GM12878 (cell line): ENCODE measurements at regions not wholly inside any gene's neighbourhood (a gene's known extent, or its start where the extent isn't known, plus 50 kb on each side); places are given as distances from the start of the nearest gene placed in this dataset.
A peak's percentile ranks its signal among the peaks of the same experiment; 100 is the strongest.

Experiments used
- ATAC-seq: fragments of 200-7000 bp; cut with Tn5 transposase; 3 replicates; pipeline ENCODE4 v1.9.1; 2020; ENCODE audit warnings: mild to moderate bottlenecking, moderate library complexity
- BruUV-seq: library from RNA; stranded (reverse); fragments of 400-500 nt; replicated peaks from 2 replicates; lab custom pipeline; 2021; lab: Mats Ljungman, UMichigan
- CTCF ChIA-PET: fragments of 300-600 bp; sonication (Branson Sonifier 250); formaldehyde crosslinking; extraction: SDS; loops from one replicate; lab custom pipeline; 2021; ENCODE audit warnings: inconsistent platforms; lab: Yijun Ruan, JAX
- POLR2A ChIA-PET: fragments of 350-600 bp; formaldehyde crosslinking; extraction: SDS; loops from one replicate; lab custom pipeline; 2021; ENCODE audit warnings: inconsistent platforms; lab: Charles Lee
- RAD21 ChIA-PET: fragments of 300-600 bp; sonication (Branson Sonifier 250); formaldehyde crosslinking; loops from one replicate; lab custom pipeline; 2023; ENCODE audit warnings: antibody characterized with exemption; ENCODE audit not compliant: unreplicated experiment; lab: Charles Lee
- SMC1A ChIA-PET: fragments of 300-600 bp; sonication (Branson Sonifier 250); formaldehyde crosslinking; loops from one replicate; lab custom pipeline; 2023; ENCODE audit not compliant: unreplicated experiment, uncharacterized antibody; lab: Charles Lee
- DNase-seq: peaks from one replicate; pipeline ENCODE4 v3.0.0-alpha.2; 2011; ENCODE audit warnings: low read depth, low spot score
- FAIRE-seq: peaks from 3 replicates; lab custom pipeline; 2011; peaks lifted over from hg19 to GRCh38; lab: Jason Lieb, UNC
- H2AFZ ChIP-seq: 2 replicates; pipeline ENCODE4 v1.6.0; 2011; ENCODE audit warnings: low read depth, low read length, control low read depth; ENCODE audit not compliant: control insufficient read depth
- H3K27ac ChIP-seq: 2 replicates; pipeline ENCODE4 v1.5.1; 2011; ENCODE audit warnings: control low read depth; ENCODE audit not compliant: control insufficient read depth, insufficient read depth
- H3K27me3 ChIP-seq, 2 experiments: replicated peaks in 1 of 2; 2 replicates each; pipeline versions ENCODE4 v1.6.0 to v1.6.1; 2011; ENCODE audit warnings: low read length in 1 of 2; ENCODE audit not compliant: control insufficient read depth in 2 of 2, insufficient read depth in 2 of 2
- H3K36me3 ChIP-seq, 2 experiments: 2 replicates each; pipeline ENCODE4 v1.5.1; 2011; ENCODE audit warnings: low read length in 1 of 2; ENCODE audit not compliant: control insufficient read depth in 2 of 2, insufficient read depth in 2 of 2
- H3K4me1 ChIP-seq: 2 replicates; pipeline ENCODE4 v1.6.1; 2011; ENCODE audit warnings: mild to moderate bottlenecking, low read length, moderate library complexity, mixed read lengths; ENCODE audit not compliant: control insufficient read depth, insufficient read depth
- H3K4me2 ChIP-seq: 2 replicates; pipeline ENCODE4 v1.6.0; 2011; ENCODE audit warnings: control low read depth; ENCODE audit not compliant: control insufficient read depth, insufficient read depth
- H3K4me3 ChIP-seq: fragments of 200-600 bp; sonication (generic); 2 replicates; pipeline ENCODE4 v1.5.1; 2016
- H3K79me2 ChIP-seq: 2 replicates; pipeline ENCODE4 v1.6.0; 2011; ENCODE audit warnings: low read length; ENCODE audit not compliant: control insufficient read depth, insufficient read depth
- H3K9ac ChIP-seq: 2 replicates; pipeline ENCODE4 v1.8.0; 2011; ENCODE audit warnings: low read length, control low read depth, mixed read lengths; ENCODE audit not compliant: control insufficient read depth, insufficient read depth
- H3K9me3 ChIP-seq: replicated peaks from 3 replicates; pipeline ENCODE4 v1.5.1; 2011; ENCODE audit warnings: mild to moderate bottlenecking, low read length; ENCODE audit not compliant: control insufficient read depth, insufficient read depth
- H4K20me1 ChIP-seq: 2 replicates; pipeline ENCODE4 v1.6.0; 2011; ENCODE audit not compliant: control insufficient read depth, insufficient read depth
- BHLHE40 ChIP-seq, 2 experiments: fragments of 450-650 bp in 1 of 2; IDR thresholded peaks; 2 replicates each; pipeline ENCODE4 v1.6.1; 2011 to 2017; ENCODE audit warnings: low read depth in 2 of 2, borderline replicate concordance in 1 of 2, improper control_type of control experiment in 1 of 2, low read length in 1 of 2, mild to moderate bottlenecking in 1 of 2
- BMI1 ChIP-seq: fragments of 450-650 bp; IDR thresholded peaks from 2 replicates; pipeline ENCODE4 v1.6.1; 2016; ENCODE audit warnings: mild to moderate bottlenecking, moderate library complexity, borderline replicate concordance
- CBX5 ChIP-seq: sonication (generic); IDR thresholded peaks from 2 replicates; pipeline ENCODE4 v1.6.1; 2016; ENCODE audit warnings: low read depth, moderate library complexity, mild to moderate bottlenecking, inconsistent platforms
- JUND ChIP-seq: IDR thresholded peaks from 2 replicates; pipeline ENCODE4 v1.6.1; 2012; ENCODE audit warnings: low read depth, mild to moderate bottlenecking, low read length, improper control_type of control experiment, moderate library complexity
- MXI1 ChIP-seq: fragments of 150-350 bp; IDR thresholded peaks from 2 replicates; pipeline ENCODE4 v1.6.1; 2011; ENCODE audit warnings: low read depth, mild to moderate bottlenecking, inconsistent platforms, low read length, improper control_type of control experiment
- NFYB ChIP-seq: IDR thresholded peaks from 2 replicates; pipeline ENCODE4 v1.6.1; 2011; ENCODE audit warnings: low read depth, mild to moderate bottlenecking, low read length, improper control_type of control experiment, moderate library complexity; ENCODE audit not compliant: insufficient read depth
- PRDM15 ChIP-seq: fragments of 450-650 bp; formaldehyde crosslinking; IDR thresholded peaks from 2 replicates; pipeline ENCODE4 v1.4.0; 2020; ENCODE audit warnings: mild to moderate bottlenecking, moderate library complexity
- SREBF2 ChIP-seq: IDR thresholded peaks from 2 replicates; pipeline ENCODE4 v1.6.1; 2012; ENCODE audit warnings: mild to moderate bottlenecking, low read length
- WRNIP1 ChIP-seq: IDR thresholded peaks from 2 replicates; pipeline ENCODE4 v1.6.1; 2011; ENCODE audit warnings: low read depth, low read length, improper control_type of control experiment, borderline replicate concordance
- ZNF274 ChIP-seq: IDR thresholded peaks from one replicate; pipeline ENCODE4 v1.8.0; 2011; ENCODE audit not compliant: insufficient read length, insufficient read depth
- ZNF622 ChIP-seq: fragments of 450-650 bp; IDR thresholded peaks from 2 replicates; pipeline ENCODE4 v1.6.1; 2017; ENCODE audit warnings: mild to moderate bottlenecking, inconsistent platforms
- WGBS: methylation state at CpG from one replicate; pipeline ENCODE4 v1.1.6; 2016; ENCODE audit warnings: low lambda C conversion rate; ENCODE audit not compliant: insufficient replicate concordance, insufficient coverage; ENCODE audit errors: missing lambda C conversion rate; 5-methylcytosine and 5-hydroxymethylcytosine counted together
- in situ Hi-C: fragments of 300-500 bp; cut with MboI; formaldehyde crosslinking; loops from 9 replicates; pipeline ENCODE4 v1.14.3; 2018; ENCODE audit warnings: mixed read lengths
- intact Hi-C: fragments of 100-400 bp; cut with micrococcal nuclease; formaldehyde crosslinking; loops from one replicate; pipeline ENCODE4 v1.14.2; 2022; ENCODE audit not compliant: unreplicated experiment
- TF ChIP-seq, protein P1 (sequence below), 3 experiments: IDR thresholded peaks in 2 of 3; conservative IDR thresholded peaks in 1 of 3; 2 replicates each; pipeline ENCODE4 v1.5.1; 2011; ENCODE audit warnings: low read depth in 3 of 3, low read length in 3 of 3, mild to moderate bottlenecking in 3 of 3, control low read depth in 2 of 3, moderate library complexity in 2 of 3, inconsistent platforms in 1 of 3, mixed read lengths in 1 of 3; ENCODE audit not compliant: control insufficient read depth in 2 of 3, insufficient read depth in 1 of 3; ENCODE audit errors: extremely low read depth in 1 of 3
- TF ChIP-seq, protein P2 (sequence below): fragments of 450-650 bp; conservative IDR thresholded peaks from 2 replicates; pipeline ENCODE4 v1.6.1; 2017; ENCODE audit warnings: mild to moderate bottlenecking, moderate library complexity

DNA sequence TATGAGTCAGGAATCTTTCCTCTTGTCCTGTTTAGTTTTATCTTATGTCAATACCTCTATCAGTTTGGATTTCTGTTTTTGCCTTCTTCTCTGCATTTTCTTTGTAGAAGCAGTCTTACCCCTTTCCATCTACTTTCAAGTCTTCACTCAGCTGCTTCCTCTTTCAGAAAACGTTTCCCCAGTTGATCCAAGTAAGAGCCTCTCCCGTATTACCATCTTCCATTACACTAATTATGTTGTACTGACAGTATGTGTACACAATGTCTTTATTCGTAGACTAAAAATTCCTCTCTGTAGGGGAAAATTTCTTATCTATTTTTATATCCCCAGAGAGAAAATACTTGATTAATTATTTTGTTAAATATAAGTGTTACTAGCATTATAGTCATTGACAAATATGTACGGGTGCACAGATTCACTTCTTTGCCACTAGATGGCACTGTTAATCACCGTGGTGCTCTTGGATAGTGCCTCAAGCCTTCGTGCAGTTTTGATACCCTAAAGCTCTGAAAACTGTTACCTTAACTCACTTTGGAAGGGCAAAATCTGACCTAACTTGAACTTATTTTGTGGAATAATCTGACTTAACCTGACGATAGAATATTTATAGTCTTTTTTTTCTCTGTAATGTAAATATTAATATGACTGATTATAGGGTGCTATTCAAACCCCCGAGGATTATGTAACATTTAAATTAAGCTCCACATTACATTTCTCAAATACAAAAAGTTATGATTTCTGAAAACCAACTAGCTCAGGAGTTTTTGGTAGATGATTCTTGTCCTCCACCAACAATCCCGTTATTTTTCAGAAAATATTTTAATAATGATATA is 74.2 kb upstream of the POU1F1 start (continued):
- TF ChIP-seq, protein P1, sequence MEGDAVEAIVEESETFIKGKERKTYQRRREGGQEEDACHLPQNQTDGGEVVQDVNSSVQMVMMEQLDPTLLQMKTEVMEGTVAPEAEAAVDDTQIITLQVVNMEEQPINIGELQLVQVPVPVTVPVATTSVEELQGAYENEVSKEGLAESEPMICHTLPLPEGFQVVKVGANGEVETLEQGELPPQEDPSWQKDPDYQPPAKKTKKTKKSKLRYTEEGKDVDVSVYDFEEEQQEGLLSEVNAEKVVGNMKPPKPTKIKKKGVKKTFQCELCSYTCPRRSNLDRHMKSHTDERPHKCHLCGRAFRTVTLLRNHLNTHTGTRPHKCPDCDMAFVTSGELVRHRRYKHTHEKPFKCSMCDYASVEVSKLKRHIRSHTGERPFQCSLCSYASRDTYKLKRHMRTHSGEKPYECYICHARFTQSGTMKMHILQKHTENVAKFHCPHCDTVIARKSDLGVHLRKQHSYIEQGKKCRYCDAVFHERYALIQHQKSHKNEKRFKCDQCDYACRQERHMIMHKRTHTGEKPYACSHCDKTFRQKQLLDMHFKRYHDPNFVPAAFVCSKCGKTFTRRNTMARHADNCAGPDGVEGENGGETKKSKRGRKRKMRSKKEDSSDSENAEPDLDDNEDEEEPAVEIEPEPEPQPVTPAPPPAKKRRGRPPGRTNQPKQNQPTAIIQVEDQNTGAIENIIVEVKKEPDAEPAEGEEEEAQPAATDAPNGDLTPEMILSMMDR (IDR thresholded peaks at IDR 0.05 in 2 of 3, conservative IDR thresholded peaks at IDR 0.05 in 1 of 3; ENCODE audit: control insufficient read depth in 2 of 3, extremely low read depth in 1 of 3, insufficient read depth in 1 of 3, low read depth in 3 of 3, low read length in 3 of 3) = peak; percentile 71 to 87 (median 81)
- TF ChIP-seq, all 136 proteins: peak for 3

DNA sequence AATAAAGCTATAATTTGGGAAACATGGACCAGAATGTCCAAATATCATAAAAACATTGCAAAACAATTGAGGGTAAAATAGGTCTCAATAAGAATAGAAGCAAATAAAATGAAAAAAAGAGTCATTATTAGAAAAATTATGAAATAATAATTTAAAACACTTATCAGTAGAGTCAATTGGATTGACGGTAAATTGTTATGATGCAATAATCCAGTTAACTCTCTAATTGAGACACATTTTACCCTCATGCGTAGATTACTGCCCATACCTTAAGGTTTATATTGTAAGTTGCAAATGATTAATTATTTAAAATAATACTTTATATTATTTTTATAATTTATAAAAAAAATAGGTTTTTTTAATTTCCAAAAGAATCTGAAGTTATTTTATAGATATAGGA is 73.4 kb upstream of the POU1F1 start:
- Histone ChIP-seq H3K9me3 (no peaks in the 10 kb centered on the region), H4K20me1 (no peaks in the 10 kb centered on the region), H3K9ac (no peak overlapping the region), H3K36me3 (no peaks in the 10 kb centered on the region), H3K4me2 (no peak overlapping the region), H3K27ac (no peak overlapping the region), H3K27me3 (no peaks in the 10 kb centered on the region), H3K4me1 (no peaks in the 10 kb centered on the region), H3K4me3 (no peak overlapping the region), H2AFZ (no peak overlapping the region), H3K79me2 (no peaks in the 10 kb centered on the region)
- FAIRE-seq = no peak
- no peak for ATAC-seq
- no TSS peak for BruUV-seq
- SMC1A ChIA-PET = interaction anchor here (0.9 to 1.4 kb wide), 2 partner anchors 52 to 321 kb away, joined by 3 to 4 read pairs; no protein-coding TSS in a partner anchor
- CTCF ChIA-PET = interaction anchor here (0.7 to 4.6 kb wide), 14 partner anchors 12 to 830 kb away, joined by 3 to 46 read pairs (median 6); no protein-coding TSS in a partner anchor
- in situ Hi-C loops = loop anchor here (5.0 kb wide), 1 partner anchor 657 kb away; no protein-coding TSS in a partner anchor
- POLR2A ChIA-PET = no interaction called here
- intact Hi-C loops = loop anchor here (1.0 to 5.0 kb wide), 3 partner anchors 422 to 832 kb away; no protein-coding TSS in a partner anchor
- 70% methylated on average over 2 of the region's 2 CpGs for WGBS
- RAD21 ChIA-PET = interaction anchor here (1.5 to 3.6 kb wide), 3 partner anchors 653 to 763 kb away, joined by 6 to 21 read pairs (median 6); no protein-coding TSS in a partner anchor
- DNase-seq = no peak
- TF ChIP-seq WRNIP1 (no peak), JUND (no peak), SREBF2 (no peak), ZNF274 (no peak), ZNF622 (no peak), NFYB (no peak), BMI1 (no peak), MXI1 (no peak), CBX5 (no peak), BHLHE40 (IDR thresholded peaks at IDR 0.05; ENCODE audit: borderline replicate concordance in 1 of 2, low read depth in 2 of 2, low read length in 1 of 2) (no peak), PRDM15 (CRISPR knock-in tag) (no peak)
- TF ChIP-seq, protein P2, sequence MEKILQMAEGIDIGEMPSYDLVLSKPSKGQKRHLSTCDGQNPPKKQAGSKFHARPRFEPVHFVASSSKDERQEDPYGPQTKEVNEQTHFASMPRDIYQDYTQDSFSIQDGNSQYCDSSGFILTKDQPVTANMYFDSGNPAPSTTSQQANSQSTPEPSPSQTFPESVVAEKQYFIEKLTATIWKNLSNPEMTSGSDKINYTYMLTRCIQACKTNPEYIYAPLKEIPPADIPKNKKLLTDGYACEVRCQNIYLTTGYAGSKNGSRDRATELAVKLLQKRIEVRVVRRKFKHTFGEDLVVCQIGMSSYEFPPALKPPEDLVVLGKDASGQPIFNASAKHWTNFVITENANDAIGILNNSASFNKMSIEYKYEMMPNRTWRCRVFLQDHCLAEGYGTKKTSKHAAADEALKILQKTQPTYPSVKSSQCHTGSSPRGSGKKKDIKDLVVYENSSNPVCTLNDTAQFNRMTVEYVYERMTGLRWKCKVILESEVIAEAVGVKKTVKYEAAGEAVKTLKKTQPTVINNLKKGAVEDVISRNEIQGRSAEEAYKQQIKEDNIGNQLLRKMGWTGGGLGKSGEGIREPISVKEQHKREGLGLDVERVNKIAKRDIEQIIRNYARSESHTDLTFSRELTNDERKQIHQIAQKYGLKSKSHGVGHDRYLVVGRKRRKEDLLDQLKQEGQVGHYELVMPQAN = no peak
